Adrenal gland (tissue), 9 donors: ENCODE measurements at regions not wholly inside any gene's neighbourhood (a gene's known extent, or its start where the extent isn't known, plus 50 kb on each side); places are given as distances from the start of the nearest gene placed in this dataset.

Experiments used
- DNase-seq, 7 donors: peaks; one replicate each; pipeline ENCODE4 v3.0.0-alpha.2; 2019 to 2020
- H3K27ac ChIP-seq, 5 donors: fragments of 200-600 bp; sonication (generic) in 4 of 5; 1 replicate in 3 of 5; 2 replicates in 2 of 5; pipeline versions ENCODE4 v1.5.1 to v1.8.0; 2016 to 2020; ENCODE audit warnings: mild to moderate bottlenecking in 1 of 5
- H3K27me3 ChIP-seq: fragments of 200-600 bp; 2 replicates; pipeline ENCODE4 v1.8.0; 2021
- H3K36me3 ChIP-seq, 2 donors: fragments of 200-600 bp; replicated peaks in 1 of 2; 1 replicate in 1 of 2; 2 replicates in 1 of 2; pipeline versions ENCODE4 v1.5.1 to v1.8.0; 2018 to 2022
- H3K4me1 ChIP-seq, 2 donors: fragments of 200-600 bp; replicated peaks in 1 of 2; 1 replicate in 1 of 2; 2 replicates in 1 of 2; pipeline versions ENCODE4 v1.5.1 to v1.8.0; 2018 to 2021
- H3K4me3 ChIP-seq, 4 donors: fragments of 200-600 bp; sonication (generic) in 3 of 4; one replicate each; pipeline ENCODE4 v1.5.1; 2016 to 2018
- H3K9me3 ChIP-seq, 3 donors: fragments of 200-600 bp; sonication (generic) in 1 of 3; replicated peaks in 1 of 3; 1 replicate in 2 of 3; 2 replicates in 1 of 3; pipeline versions ENCODE4 v1.5.1 to v1.8.0; 2016 to 2021
- CTCF ChIP-seq, 6 experiments: fragments of 450-650 bp in 4 of 6; fragments of 200-600 bp in 2 of 6; sonication (generic) in 1 of 6; IDR thresholded peaks; 1 replicate in 5 of 6; 2 replicates in 1 of 6; pipeline versions ENCODE4 v1.5.1 to v1.8.0; 2016 to 2021; ENCODE audit warnings: antibody characterized with exemption in 6 of 6, mild to moderate bottlenecking in 2 of 6, moderate library complexity in 1 of 6
- POLR2A ChIP-seq, 2 donors: fragments of 450-650 bp; IDR thresholded peaks; one replicate each; pipeline ENCODE4 v1.6.1; 2017; ENCODE audit warnings: antibody characterized with exemption in 2 of 2, mild to moderate bottlenecking in 2 of 2, moderate library complexity in 1 of 2
- WGBS, 4 donors: extraction: QIAGEN DNeasy Blood & Tissue Kit in 2 of 4; methylation state at CpG; one replicate each; pipeline versions ENCODE4 v1.1.5 to v1.1.7; 2013 to 2017; 5-methylcytosine and 5-hydroxymethylcytosine counted together
- intact Hi-C, 2 donors: fragments of 100-400 bp; cut with DNase I; formaldehyde crosslinking; loops; one replicate each; pipeline versions ENCODE4 v1.14.1 to v1.15.0; 2022 to 2023
- donor health status: healthy with polysubstance abuse.
- donor health status: Bipolar disorder and iron deficiency.
- donor health status: DM: yes; HTN: yes; CAD: no.
- donor health status: DM: no; HTN: no; CAD: no.
- donor health status: DM: no; HTN: no; CAD: no.

GRCh38 chr2:71806432-71806831, 341.2 kb downstream of the CYP26B1 start:
- intact Hi-C loops: no loop called here
- TF ChIP-seq CTCF (IDR thresholded peaks at IDR 0.05): no peak
- TF ChIP-seq POLR2A (IDR thresholded peaks at IDR 0.05): no peak
- WGBS, 4 donors: 81 to 86% (median 85%) methylated on average over 3 of the region's 3 CpGs
- Histone ChIP-seq H3K9me3 (no peaks in the 10 kb centered on the region), H3K36me3 (no peaks in the 10 kb centered on the region), H3K27me3 (no peaks in the 10 kb centered on the region), H3K4me3 (no peak overlapping the region), H3K27ac (no peak overlapping the region), H3K4me1 (no peaks in the 10 kb centered on the region)
- peak in 1 of 7 donors; percentile 4 for DNase-seq

GRCh38 chr2:71804281-71804751, 343.3 kb downstream of the CYP26B1 start:
- H3K4me3 ChIP-seq: no peak overlapping the region
- H3K27me3 ChIP-seq: no peaks in the 10 kb centered on the region
- H3K36me3 ChIP-seq: no peaks in the 10 kb centered on the region
- H3K9me3 ChIP-seq: no peaks in the 10 kb centered on the region
- intact Hi-C loops: loop anchor here (5.0 kb wide), 3 partner anchors 188 to 348 kb away; partner anchors contain the start of gene CYP26B1 (in 1 of the 2)
- no peak overlapping the region for H3K27ac ChIP-seq
- DNase-seq: no peak
- H3K4me1 ChIP-seq: no peaks in the 10 kb centered on the region
- TF ChIP-seq POLR2A (IDR thresholded peaks at IDR 0.05): no peak
- TF ChIP-seq CTCF (IDR thresholded peaks at IDR 0.05): no peak
- WGBS, 4 donors: 68 to 75% (median 71%) methylated on average over 3 of the region's 3 CpGs

DNA sequence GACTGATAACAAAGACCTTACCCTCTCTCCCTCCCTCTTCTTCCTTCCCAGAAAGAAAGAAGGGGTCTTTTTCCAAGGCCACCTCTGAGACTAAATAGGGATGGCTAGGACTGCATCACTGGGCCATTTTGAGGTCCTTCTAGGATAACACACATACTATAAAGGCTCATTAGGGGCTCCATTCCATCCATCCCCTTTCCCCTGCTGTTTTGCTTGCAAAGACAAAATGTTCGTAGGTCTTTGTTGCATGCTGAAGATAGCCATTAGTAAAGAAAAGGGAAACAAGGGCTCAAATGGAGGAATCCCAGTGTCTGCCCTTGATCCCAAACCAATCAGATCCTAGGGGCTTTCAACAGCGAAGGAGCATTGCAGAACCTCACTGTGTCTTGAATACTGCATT, 344.3 kb downstream of the CYP26B1 start:
- Histone ChIP-seq H3K9me3 (no peaks in the 10 kb centered on the region), H3K4me1 (no peaks in the 10 kb centered on the region), H3K4me3 (no peak overlapping the region), H3K27me3 (no peaks in the 10 kb centered on the region), H3K27ac (no peak overlapping the region), H3K36me3 (no peaks in the 10 kb centered on the region)
- 51 to 87% (median 78%) methylated on average over 2 of the region's 2 CpGs for WGBS, 4 donors
- no peak for DNase-seq
- no peak for TF ChIP-seq CTCF (IDR thresholded peaks at IDR 0.05)
- no peak for TF ChIP-seq POLR2A (IDR thresholded peaks at IDR 0.05)
- intact Hi-C loops: loop anchor here (5.0 kb wide), 3 partner anchors 189 to 349 kb away; partner anchors contain the start of gene CYP26B1 (in 1 of the 2)

- peak in 1 of 7 donors; percentile 18 for DNase-seq
- no peak overlapping the region for H3K4me3 ChIP-seq
- H3K36me3 ChIP-seq: no peaks in the 10 kb centered on the region
- no peaks in the 10 kb centered on the region for H3K4me1 ChIP-seq
- intact Hi-C loops: loop anchor here (5.0 kb wide), 3 partner anchors 190 to 350 kb away; partner anchors contain the start of gene CYP26B1 (in 1 of the 2)
- H3K27ac ChIP-seq: no peak overlapping the region
- WGBS, 4 donors: 78 to 97% (median 86%) methylated on average over 3 of the region's 3 CpGs
- no peaks in the 10 kb centered on the region for H3K27me3 ChIP-seq
- H3K9me3 ChIP-seq: no peaks in the 10 kb centered on the region
- no peak for TF ChIP-seq POLR2A (IDR thresholded peaks at IDR 0.05)
These were observed 345.1 kb downstream of the CYP26B1 start for GRCh38 chr2:71802556-71802955.

- no peak overlapping the region for H3K4me3 ChIP-seq
- WGBS, 4 donors: 56 to 100% (median 71%) methylated on average over 1 to 8 of the region's 8 CpGs
- no peaks in the 10 kb centered on the region for H3K9me3 ChIP-seq
- TF ChIP-seq POLR2A (IDR thresholded peaks at IDR 0.05): no peak
- peak; percentile 37 to 72 (median 63) for TF ChIP-seq CTCF (IDR thresholded peaks at IDR 0.05)
- intact Hi-C loops: loop anchor here (5.0 kb wide), 3 partner anchors 190 to 350 kb away; partner anchors contain the start of gene CYP26B1 (in 1 of the 2)
- no peaks in the 10 kb centered on the region for H3K4me1 ChIP-seq
- peak; percentile 67 to 83 (median 73) for DNase-seq
- no peaks in the 10 kb centered on the region for H3K36me3 ChIP-seq
- no peak overlapping the region for H3K27ac ChIP-seq
- H3K27me3 ChIP-seq: no peaks in the 10 kb centered on the region
These were observed 345.7 kb downstream of the CYP26B1 start for GRCh38 chr2:71801969-71802368.
